ENCODE measurements at regions not wholly inside any gene's neighbourhood (a gene's known extent, or its start where the extent isn't known, plus 50 kb on each side); places are given as distances from the start of the nearest gene placed in this dataset.

- Histone ChIP-seq H3K4me1 (replicated peaks in 1 of 4; ENCODE audit: control insufficient read depth in 3 of 4, insufficient read depth in 4 of 4, low read length in 3 of 4) (no peaks in the 10 kb centered on the region), H3K79me1 (ENCODE audit: low read depth, low read length) (no peaks in the 10 kb centered on the region), H3K36me3 (ENCODE audit: control insufficient read depth in 2 of 4, insufficient read depth in 4 of 4, low read length in 3 of 4) (no peaks in the 10 kb centered on the region), H2BK15ac (ENCODE audit: low read length) (no peak overlapping the region), H3K4me3 (ENCODE audit: extremely low read depth in 1 of 4, insufficient read depth in 2 of 4, low read depth in 3 of 4, low read length in 4 of 4) (no peak overlapping the region), H4K91ac (replicated peaks; ENCODE audit: insufficient read length, low read length) (no peak overlapping the region), H3K23me2 (ENCODE audit: low read depth, low read length) (no peaks in the 10 kb centered on the region), H3K14ac (ENCODE audit: insufficient read length) (no peak overlapping the region), H2BK120ac (replicated peaks; ENCODE audit: low read depth, low read length) (no peak overlapping the region), H3K9ac (replicated peaks in 1 of 4; ENCODE audit: extremely low read depth in 1 of 4, low read depth in 3 of 4, low read length in 3 of 4) (no peak overlapping the region), H3K9me3 (ENCODE audit: insufficient read depth in 2 of 2, low read depth in 1 of 2, low read length in 1 of 2) (0 out of 4 replicates have a peak, but pooled peaks cover 0 to 2% of the 10 kb centered on the region in 2 experiments), H3K4me2 (ENCODE audit: insufficient read depth in 1 of 2, low read depth in 2 of 2, low read length in 2 of 2) (no peak overlapping the region), H3K4ac (replicated peaks; ENCODE audit: insufficient read length, low read depth, low read length) (no peak overlapping the region), H4K8ac (ENCODE audit: extremely low read depth, insufficient read depth, low read length) (no peak overlapping the region), H2BK20ac (ENCODE audit: low read length) (no peak overlapping the region), H4K5ac (ENCODE audit: insufficient read length, low read depth, low read length) (no peak overlapping the region), H4K20me1 (replicated peaks in 1 of 2; ENCODE audit: control insufficient read depth in 1 of 2, insufficient read depth in 2 of 2, low read length in 2 of 2) (no peaks in the 10 kb centered on the region), H3K27ac (ENCODE audit: low read depth, low read length) (no peak overlapping the region), H2BK5ac (ENCODE audit: low read depth, low read length) (no peak overlapping the region), H3K27me3 (replicated peaks in 1 of 4; ENCODE audit: control insufficient read depth in 3 of 4, extremely low read depth in 1 of 4, insufficient read depth in 3 of 4, low read length in 3 of 4) (no peaks in the 10 kb centered on the region; a peak in 3 of 7 replicates), H3K79me2 (ENCODE audit: control insufficient read depth in 1 of 2, insufficient read depth in 2 of 2, low read length in 2 of 2) (no peaks in the 10 kb centered on the region), H2AK5ac (ENCODE audit: low read depth, low read length) (no peak overlapping the region), H3K23ac (ENCODE audit: insufficient read length) (no peak overlapping the region), H2AFZ (ENCODE audit: low read length) (no peak overlapping the region), H2BK12ac (ENCODE audit: low read depth, low read length) (no peak overlapping the region), H3K18ac (ENCODE audit: extremely low read depth, low read length) (no peak overlapping the region), H3K56ac (replicated peaks; ENCODE audit: insufficient read length, low read depth, low read length) (no peak overlapping the region)
- TF ChIP-seq SP4 (IDR thresholded peaks at IDR 0.05; ENCODE audit: low read length) (no peak), CTCF (IDR thresholded peaks at IDR 0.05; ENCODE audit: control extremely low read depth in 1 of 3, insufficient read depth in 1 of 3, low read depth in 1 of 3, low read length in 3 of 3) (no peak), YY1 (IDR thresholded peaks at IDR 0.05; ENCODE audit: low read depth, low read length) (no peak), RNF2 (IDR thresholded peaks at IDR 0.05; ENCODE audit: borderline replicate concordance, low read depth, low read length, missing control alignments, poor library complexity, severe bottlenecking) (no peak)
- FAIRE-seq, result no peak
- no peak for DNase-seq (ENCODE audit: low read depth in 1 of 2, low spot score in 2 of 2)
- 68% methylated on average over 1 of the region's 1 CpG; no CpG with 5 or more reads in 1 of the 2 experiments for WGBS, 2 experiments (ENCODE audit: extremely low coverage in 1 of 2, insufficient coverage in 1 of 2, insufficient read length in 1 of 2, insufficient replicate concordance in 2 of 2, low coverage in 1 of 2, low lambda C conversion rate in 2 of 2, missing lambda C conversion rate in 1 of 2)
- ChIA-PET CTCF (ENCODE audit: partially characterized antibody) (no interaction called here), POLR2A (ENCODE audit: partially characterized antibody) (interaction anchor here (1.3 kb wide), 1 partner anchor 8 kb away, joined by 3 read pairs; no protein-coding TSS in a partner anchor)
These were observed 376.8 kb upstream of the THBS1 start for GRCh38 chr15:39204031-39204430.
